ENCODE measurements at regions not wholly inside any gene's neighbourhood (a gene's known extent, or its start where the extent isn't known, plus 50 kb on each side); places are given as distances from the start of the nearest gene placed in this dataset.

- no peak for DNase-seq
- no peak overlapping the region for H3K27ac Mint-ChIP-seq
- H3K36me3 Mint-ChIP-seq (ENCODE audit: low read depth) = no peaks in the 10 kb centered on the region
- H3K9ac ChIP-seq (ENCODE audit: extremely low read depth, low read length, poor library complexity, severe bottlenecking) = no peak overlapping the region
- peaks cover 3% of the 10 kb centered on the region for H3K4me1 ChIP-seq (ENCODE audit: control insufficient read depth, insufficient read depth, low read length)
- TF ChIP-seq CTCF (conservative IDR thresholded peaks at IDR 0.05) = no peak
- H3K4me3 ChIP-seq (ENCODE audit: low read length) = no peak overlapping the region
- peaks cover 7% of the 10 kb centered on the region for H3K4me1 Mint-ChIP-seq
- H3K36me3 ChIP-seq (ENCODE audit: control insufficient read depth, insufficient read depth, low read length) = no peaks in the 10 kb centered on the region
- no peaks in the 10 kb centered on the region for H3K27me3 ChIP-seq (ENCODE audit: control insufficient read depth, insufficient read depth, low read length, poor library complexity, severe bottlenecking)
- no peak overlapping the region for H3K27ac ChIP-seq (ENCODE audit: low read depth, low read length)
- peaks cover 1% of the 10 kb centered on the region for H3K9me3 Mint-ChIP-seq
- no peaks in the 10 kb centered on the region for H3K9me3 ChIP-seq (ENCODE audit: control insufficient read depth, low read length)
- no peaks in the 10 kb centered on the region for H3K27me3 Mint-ChIP-seq (ENCODE audit: insufficient read depth)
- no peak overlapping the region for H3K4me3 Mint-ChIP-seq
Observed at GRCh38 chr10:65470986-65471385, 1454.8 kb upstream of the LRRTM3 start.

- no peak overlapping the region for H3K27ac ChIP-seq (ENCODE audit: low read depth, low read length)
- no peak for TF ChIP-seq CTCF (conservative IDR thresholded peaks at IDR 0.05)
- H3K4me1 Mint-ChIP-seq = no peaks in the 10 kb centered on the region
- no peaks in the 10 kb centered on the region for H3K27me3 ChIP-seq (ENCODE audit: control insufficient read depth, insufficient read depth, low read length, poor library complexity, severe bottlenecking)
- no peak overlapping the region for H3K4me3 Mint-ChIP-seq
- H3K36me3 ChIP-seq (ENCODE audit: control insufficient read depth, insufficient read depth, low read length) = no peaks in the 10 kb centered on the region
- H3K27me3 Mint-ChIP-seq (ENCODE audit: insufficient read depth) = no peaks in the 10 kb centered on the region
- no peaks in the 10 kb centered on the region for H3K4me1 ChIP-seq (ENCODE audit: control insufficient read depth, insufficient read depth, low read length)
- H3K4me3 ChIP-seq (ENCODE audit: low read length) = no peak overlapping the region
- no peak overlapping the region for H3K27ac Mint-ChIP-seq
- no peaks in the 10 kb centered on the region for H3K36me3 Mint-ChIP-seq (ENCODE audit: low read depth)
- no peaks in the 10 kb centered on the region for H3K9me3 ChIP-seq (ENCODE audit: control insufficient read depth, low read length)
- no peak overlapping the region for H3K9ac ChIP-seq (ENCODE audit: extremely low read depth, low read length, poor library complexity, severe bottlenecking)
- WGBS, 2 experiments (ENCODE audit: insufficient coverage in 1 of 2, insufficient read length in 1 of 2) = 88 to 100% methylated on average over 1 to 2 of the region's 2 CpGs
- H3K9me3 Mint-ChIP-seq = no peaks in the 10 kb centered on the region
- no peak for DNase-seq
Observed at GRCh38 chr10:65482848-65483247, 1443.0 kb upstream of the LRRTM3 start.

GRCh38 chr10:65491799-65492198 lies 1434.0 kb upstream of the LRRTM3 start:
- Histone ChIP-seq H3K9ac (ENCODE audit: extremely low read depth, low read length, poor library complexity, severe bottlenecking) (no peak overlapping the region), H3K4me1 (ENCODE audit: control insufficient read depth, insufficient read depth, low read length) (no peaks in the 10 kb centered on the region), H3K27ac (ENCODE audit: low read depth, low read length) (no peak overlapping the region), H3K27me3 (ENCODE audit: control insufficient read depth, insufficient read depth, low read length, poor library complexity, severe bottlenecking) (no peaks in the 10 kb centered on the region), H3K4me3 (ENCODE audit: low read length) (no peak overlapping the region), H3K36me3 (ENCODE audit: control insufficient read depth, insufficient read depth, low read length) (no peaks in the 10 kb centered on the region), H3K9me3 (ENCODE audit: control insufficient read depth, low read length) (no peaks in the 10 kb centered on the region)
- Mint-ChIP-seq H3K36me3 (ENCODE audit: low read depth) (no peaks in the 10 kb centered on the region), H3K27me3 (ENCODE audit: insufficient read depth) (no peaks in the 10 kb centered on the region), H3K4me1 (no peaks in the 10 kb centered on the region), H3K9me3 (no peaks in the 10 kb centered on the region), H3K4me3 (no peak overlapping the region), H3K27ac (no peak overlapping the region)
- TF ChIP-seq CTCF (conservative IDR thresholded peaks at IDR 0.05) = no peak
- DNase-seq = no peak
